ENCODE measurements at regions not wholly inside any gene's neighbourhood (a gene's known extent, or its start where the extent isn't known, plus 50 kb on each side); places are given as distances from the start of the nearest gene placed in this dataset.
A peak's percentile ranks its signal among the peaks of the same experiment; 100 is the strongest.

DNA sequence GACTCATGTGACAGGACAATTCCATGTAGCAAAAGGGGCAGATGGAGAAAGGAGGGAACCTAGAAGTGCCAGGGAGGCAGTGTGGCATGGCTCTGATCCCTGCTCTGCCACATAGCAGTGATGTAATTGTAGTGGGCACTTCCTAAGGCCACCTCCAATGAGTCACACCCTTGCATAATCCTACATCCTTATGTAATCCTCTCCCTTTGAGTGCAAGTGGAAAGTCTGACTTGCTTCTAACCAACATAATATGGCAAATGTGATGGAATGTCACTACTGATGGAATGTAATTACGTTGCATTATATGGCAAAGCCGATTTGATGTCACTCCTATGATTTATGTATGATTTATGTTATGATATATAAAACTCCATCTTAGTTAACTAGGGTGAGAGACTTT, 72.9 kb upstream of the ATP2C1 start:
- ChIA-PET CTCF (no interaction called here), POLR2A (no interaction called here)
- peaks cover 13% of the 10 kb centered on the region for H3K9me3 Mint-ChIP-seq
- peaks cover 31% of the 10 kb centered on the region for H3K4me1 Mint-ChIP-seq
- ATAC-seq = no peak
- H3K36me3 Mint-ChIP-seq = peaks cover 5% of the 10 kb centered on the region; the same call in 1 of the 2 replicates
- no peaks in the 10 kb centered on the region for H3K27me3 Mint-ChIP-seq (ENCODE audit: low read depth)
- no peak for DNase-seq (ENCODE audit: low spot score)
- H3K27ac Mint-ChIP-seq = no peak overlapping the region
- H3K4me3 Mint-ChIP-seq = no peak overlapping the region
- TF ChIP-seq GABPB1 (CRISPR knock-in tag; IDR thresholded peaks at IDR 0.05) = peak; percentile 70
- no peak for TF ChIP-seq ZNF671 (CRISPR knock-in tag; IDR thresholded peaks at IDR 0.05)
- TF ChIP-seq, protein P1, sequence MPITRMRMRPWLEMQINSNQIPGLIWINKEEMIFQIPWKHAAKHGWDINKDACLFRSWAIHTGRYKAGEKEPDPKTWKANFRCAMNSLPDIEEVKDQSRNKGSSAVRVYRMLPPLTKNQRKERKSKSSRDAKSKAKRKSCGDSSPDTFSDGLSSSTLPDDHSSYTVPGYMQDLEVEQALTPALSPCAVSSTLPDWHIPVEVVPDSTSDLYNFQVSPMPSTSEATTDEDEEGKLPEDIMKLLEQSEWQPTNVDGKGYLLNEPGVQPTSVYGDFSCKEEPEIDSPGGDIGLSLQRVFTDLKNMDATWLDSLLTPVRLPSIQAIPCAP (CRISPR knock-in tag; IDR thresholded peaks at IDR 0.05) = no peak
- TF ChIP-seq NR3C1 (CRISPR knock-in tag; conservative IDR thresholded peaks at IDR 0.05; ENCODE audit: low read depth) = no peak
- TF ChIP-seq, protein P2, sequence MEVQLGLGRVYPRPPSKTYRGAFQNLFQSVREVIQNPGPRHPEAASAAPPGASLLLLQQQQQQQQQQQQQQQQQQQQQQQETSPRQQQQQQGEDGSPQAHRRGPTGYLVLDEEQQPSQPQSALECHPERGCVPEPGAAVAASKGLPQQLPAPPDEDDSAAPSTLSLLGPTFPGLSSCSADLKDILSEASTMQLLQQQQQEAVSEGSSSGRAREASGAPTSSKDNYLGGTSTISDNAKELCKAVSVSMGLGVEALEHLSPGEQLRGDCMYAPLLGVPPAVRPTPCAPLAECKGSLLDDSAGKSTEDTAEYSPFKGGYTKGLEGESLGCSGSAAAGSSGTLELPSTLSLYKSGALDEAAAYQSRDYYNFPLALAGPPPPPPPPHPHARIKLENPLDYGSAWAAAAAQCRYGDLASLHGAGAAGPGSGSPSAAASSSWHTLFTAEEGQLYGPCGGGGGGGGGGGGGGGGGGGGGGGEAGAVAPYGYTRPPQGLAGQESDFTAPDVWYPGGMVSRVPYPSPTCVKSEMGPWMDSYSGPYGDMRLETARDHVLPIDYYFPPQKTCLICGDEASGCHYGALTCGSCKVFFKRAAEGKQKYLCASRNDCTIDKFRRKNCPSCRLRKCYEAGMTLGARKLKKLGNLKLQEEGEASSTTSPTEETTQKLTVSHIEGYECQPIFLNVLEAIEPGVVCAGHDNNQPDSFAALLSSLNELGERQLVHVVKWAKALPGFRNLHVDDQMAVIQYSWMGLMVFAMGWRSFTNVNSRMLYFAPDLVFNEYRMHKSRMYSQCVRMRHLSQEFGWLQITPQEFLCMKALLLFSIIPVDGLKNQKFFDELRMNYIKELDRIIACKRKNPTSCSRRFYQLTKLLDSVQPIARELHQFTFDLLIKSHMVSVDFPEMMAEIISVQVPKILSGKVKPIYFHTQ (CRISPR knock-in tag; IDR thresholded peaks at IDR 0.05) = no peak
- no peak for TF ChIP-seq ZNF416 (CRISPR knock-in tag; IDR thresholded peaks at IDR 0.05)
- TF ChIP-seq, protein P3, sequence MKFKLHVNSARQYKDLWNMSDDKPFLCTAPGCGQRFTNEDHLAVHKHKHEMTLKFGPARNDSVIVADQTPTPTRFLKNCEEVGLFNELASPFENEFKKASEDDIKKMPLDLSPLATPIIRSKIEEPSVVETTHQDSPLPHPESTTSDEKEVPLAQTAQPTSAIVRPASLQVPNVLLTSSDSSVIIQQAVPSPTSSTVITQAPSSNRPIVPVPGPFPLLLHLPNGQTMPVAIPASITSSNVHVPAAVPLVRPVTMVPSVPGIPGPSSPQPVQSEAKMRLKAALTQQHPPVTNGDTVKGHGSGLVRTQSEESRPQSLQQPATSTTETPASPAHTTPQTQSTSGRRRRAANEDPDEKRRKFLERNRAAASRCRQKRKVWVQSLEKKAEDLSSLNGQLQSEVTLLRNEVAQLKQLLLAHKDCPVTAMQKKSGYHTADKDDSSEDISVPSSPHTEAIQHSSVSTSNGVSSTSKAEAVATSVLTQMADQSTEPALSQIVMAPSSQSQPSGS (CRISPR knock-in tag; IDR thresholded peaks at IDR 0.05; ENCODE audit: borderline replicate concordance, low read depth) = no peak

DNA sequence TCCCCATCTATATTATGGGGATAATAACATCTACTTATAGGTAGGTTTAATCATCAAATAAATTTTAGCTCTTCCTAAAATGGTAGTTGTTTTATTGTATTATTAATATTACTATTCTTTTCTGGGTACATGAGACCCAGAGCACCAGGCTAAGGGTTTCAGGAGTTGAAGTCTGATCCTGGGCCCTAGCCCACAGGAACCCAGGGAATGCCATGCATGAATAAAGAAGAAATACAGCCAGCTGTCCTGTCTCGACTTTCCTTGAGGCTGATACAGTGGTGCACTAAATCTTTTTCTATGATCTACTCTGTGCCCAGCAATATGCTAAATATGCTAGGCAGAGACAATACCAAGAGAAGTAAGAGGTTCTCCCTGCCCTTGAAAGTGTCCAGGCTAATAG, 72.1 kb upstream of the ATP2C1 start:
- POLR2A ChIA-PET = no interaction called here
- CTCF ChIA-PET = no interaction called here
- Mint-ChIP-seq H3K4me1 (peaks cover 25% of the 10 kb centered on the region), H3K27ac (no peak overlapping the region), H3K9me3 (peaks cover 7% of the 10 kb centered on the region), H3K4me3 (no peak overlapping the region), H3K27me3 (ENCODE audit: low read depth) (no peaks in the 10 kb centered on the region), H3K36me3 (peaks cover under 1% of the 10 kb centered on the region; the same call in 1 of the 2 replicates)
- ATAC-seq (no peak), DNase-seq (ENCODE audit: low spot score) (no peak)
- TF ChIP-seq ZBTB21 (CRISPR knock-in tag; IDR thresholded peaks at IDR 0.05; ENCODE audit: borderline replicate concordance) (no peak), ZNF138 (CRISPR knock-in tag; conservative IDR thresholded peaks at IDR 0.05) (no peak), CREM (CRISPR knock-in tag; IDR thresholded peaks at IDR 0.05) (no peak), ZNF396 (CRISPR knock-in tag; IDR thresholded peaks at IDR 0.05; ENCODE audit: borderline replicate concordance) (no peak), OVOL2 (CRISPR knock-in tag; IDR thresholded peaks at IDR 0.05; ENCODE audit: borderline replicate concordance) (no peak), TP53 (CRISPR knock-in tag; IDR thresholded peaks at IDR 0.05) (no peak)
- TF ChIP-seq, protein P4, sequence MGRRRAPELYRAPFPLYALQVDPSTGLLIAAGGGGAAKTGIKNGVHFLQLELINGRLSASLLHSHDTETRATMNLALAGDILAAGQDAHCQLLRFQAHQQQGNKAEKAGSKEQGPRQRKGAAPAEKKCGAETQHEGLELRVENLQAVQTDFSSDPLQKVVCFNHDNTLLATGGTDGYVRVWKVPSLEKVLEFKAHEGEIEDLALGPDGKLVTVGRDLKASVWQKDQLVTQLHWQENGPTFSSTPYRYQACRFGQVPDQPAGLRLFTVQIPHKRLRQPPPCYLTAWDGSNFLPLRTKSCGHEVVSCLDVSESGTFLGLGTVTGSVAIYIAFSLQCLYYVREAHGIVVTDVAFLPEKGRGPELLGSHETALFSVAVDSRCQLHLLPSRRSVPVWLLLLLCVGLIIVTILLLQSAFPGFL (CRISPR knock-in tag; IDR thresholded peaks at IDR 0.05; ENCODE audit: borderline replicate concordance) = no peak
- TF ChIP-seq, protein P5, sequence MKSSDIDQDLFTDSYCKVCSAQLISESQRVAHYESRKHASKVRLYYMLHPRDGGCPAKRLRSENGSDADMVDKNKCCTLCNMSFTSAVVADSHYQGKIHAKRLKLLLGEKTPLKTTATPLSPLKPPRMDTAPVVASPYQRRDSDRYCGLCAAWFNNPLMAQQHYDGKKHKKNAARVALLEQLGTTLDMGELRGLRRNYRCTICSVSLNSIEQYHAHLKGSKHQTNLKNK (CRISPR knock-in tag; IDR thresholded peaks at IDR 0.05) = no peak

DNA sequence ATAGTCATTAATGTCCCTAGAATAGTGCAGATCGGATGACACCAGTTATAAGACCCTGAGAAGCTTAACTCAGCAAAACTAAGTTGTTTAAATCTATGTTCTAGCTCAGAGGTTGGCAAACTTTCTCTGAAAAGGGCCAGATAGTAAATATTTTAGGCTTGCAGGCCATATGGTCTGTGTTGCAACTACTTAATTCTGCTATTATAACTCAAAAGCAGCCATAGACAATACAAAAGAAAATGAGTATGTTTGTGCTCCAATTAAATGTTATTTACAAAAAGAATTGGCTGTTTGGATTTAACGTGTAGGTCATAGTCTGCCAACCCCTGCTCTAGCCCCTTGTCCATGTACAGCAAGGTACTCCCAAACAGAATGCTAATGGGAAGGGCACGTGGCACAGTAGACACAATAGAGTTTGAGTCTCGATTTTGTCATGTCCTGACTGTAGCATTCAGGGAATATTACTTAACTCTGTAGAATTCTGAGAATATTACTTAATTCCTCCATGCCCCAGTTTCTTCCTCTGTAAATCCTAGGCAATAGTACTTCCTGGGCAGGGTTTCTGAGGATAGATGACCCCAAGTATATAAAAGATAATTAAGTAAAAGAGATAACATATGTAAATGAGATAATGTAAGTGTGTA, 70.5 kb upstream of the ATP2C1 start:
- POLR2A ChIA-PET = interaction anchor here (0.5 kb wide), 1 partner anchor 32 kb away, joined by 5 read pairs; no protein-coding TSS in a partner anchor
- TF ChIP-seq OVOL2 (CRISPR knock-in tag; IDR thresholded peaks at IDR 0.05; ENCODE audit: borderline replicate concordance) (no peak), ZNF416 (CRISPR knock-in tag; IDR thresholded peaks at IDR 0.05) (no peak), PRRX2 (CRISPR knock-in tag; IDR thresholded peaks at IDR 0.05) (no peak), SMAD4 (CRISPR knock-in tag; IDR thresholded peaks at IDR 0.05) (no peak)
- no peak overlapping the region for H3K4me3 Mint-ChIP-seq
- H3K27me3 Mint-ChIP-seq (ENCODE audit: low read depth) = no peaks in the 10 kb centered on the region
- H3K4me1 Mint-ChIP-seq = peaks cover 21% of the 10 kb centered on the region
- ATAC-seq (no peak), DNase-seq (ENCODE audit: low spot score) (no peak)
- H3K36me3 Mint-ChIP-seq = no peaks in the 10 kb centered on the region
- CTCF ChIA-PET = no interaction called here
- peaks cover under 1% of the 10 kb centered on the region; the same call in 1 of the 2 replicates for H3K9me3 Mint-ChIP-seq
- no peak overlapping the region for H3K27ac Mint-ChIP-seq

Data from WTC11 (cell line).